ENCODE measurements at regions not wholly inside any gene's neighbourhood (a gene's known extent, or its start where the extent isn't known, plus 50 kb on each side); places are given as distances from the start of the nearest gene placed in this dataset.

DNA sequence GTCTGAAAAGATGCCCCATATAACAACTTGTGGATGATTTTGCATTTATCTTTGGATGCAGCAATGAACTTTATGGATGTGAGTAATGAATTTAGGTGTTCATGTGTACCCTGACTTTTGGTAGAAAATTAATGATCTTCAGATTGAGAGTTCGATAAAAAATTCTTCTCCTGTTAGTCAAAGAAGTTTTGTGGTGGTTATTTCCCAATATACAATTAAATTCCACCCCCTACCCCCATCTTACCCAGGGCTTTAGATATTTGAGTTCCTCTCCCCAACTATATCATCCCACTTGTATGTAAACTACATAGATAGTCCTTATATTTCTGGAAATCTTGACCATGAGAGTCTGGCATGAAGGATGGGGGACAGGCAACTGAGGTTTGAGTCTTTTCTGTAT is 126.1 kb upstream of the ALDH1A3 start:
- H3K27ac Mint-ChIP-seq = no peak overlapping the region

GRCh38 chr15:100757661-100758060 is 122.0 kb upstream of the ALDH1A3 start:
- DNase-seq (ENCODE audit: low spot score in 2 of 2) = no peak
- no peaks in the 10 kb centered on the region for H3K36me3 Mint-ChIP-seq

More for the DNA sequence above, 126.1 kb upstream of the ALDH1A3 start:
- ATAC-seq (no peak), DNase-seq (ENCODE audit: low spot score in 2 of 2) (no peak)
- Mint-ChIP-seq H3K9me3 (peaks cover under 1 to 6% of the 10 kb centered on the region in 2 donors), H3K36me3 (peaks cover 0 to 8% of the 10 kb centered on the region in 2 donors)

DNA sequence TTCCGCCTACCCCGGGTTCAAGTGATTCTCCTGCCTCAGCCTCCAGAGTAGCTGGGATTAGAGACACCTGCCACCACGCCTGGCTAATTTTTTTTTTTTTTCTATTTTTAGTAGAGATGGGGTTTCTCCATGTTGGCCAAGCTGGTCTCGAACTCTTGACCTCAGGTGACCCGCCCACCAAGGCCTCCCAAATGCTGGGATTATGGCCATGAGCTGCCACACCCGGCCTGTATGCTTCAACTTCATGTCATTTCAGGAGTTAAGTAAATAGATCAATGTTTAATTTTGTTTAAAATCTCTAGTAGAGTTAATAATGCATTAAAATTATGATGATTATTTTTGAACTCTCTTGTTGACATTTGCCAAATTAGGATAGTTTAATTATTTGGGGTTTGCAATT is 121.1 kb upstream of the ALDH1A3 start:
- Mint-ChIP-seq H3K36me3 (no peaks in the 10 kb centered on the region), H3K27ac (no peak overlapping the region), H3K9me3 (no peaks in the 10 kb centered on the region)
- no peak for ATAC-seq
- no peak for DNase-seq (ENCODE audit: low spot score in 2 of 2)

More at GRCh38 chr15:100757661-100758060, 122.0 kb upstream of the ALDH1A3 start:
- Mint-ChIP-seq H3K9me3 (no peaks in the 10 kb centered on the region), H3K27ac (no peak overlapping the region)
- no peak for ATAC-seq

GRCh38 chr15:100759106-100759505 is 120.5 kb upstream of the ALDH1A3 start:
- H3K27ac Mint-ChIP-seq = no peak overlapping the region
- no peak for ATAC-seq
- no peaks in the 10 kb centered on the region for H3K36me3 Mint-ChIP-seq
- DNase-seq (ENCODE audit: low spot score in 2 of 2) = no peak
- no peaks in the 10 kb centered on the region for H3K9me3 Mint-ChIP-seq

DNA sequence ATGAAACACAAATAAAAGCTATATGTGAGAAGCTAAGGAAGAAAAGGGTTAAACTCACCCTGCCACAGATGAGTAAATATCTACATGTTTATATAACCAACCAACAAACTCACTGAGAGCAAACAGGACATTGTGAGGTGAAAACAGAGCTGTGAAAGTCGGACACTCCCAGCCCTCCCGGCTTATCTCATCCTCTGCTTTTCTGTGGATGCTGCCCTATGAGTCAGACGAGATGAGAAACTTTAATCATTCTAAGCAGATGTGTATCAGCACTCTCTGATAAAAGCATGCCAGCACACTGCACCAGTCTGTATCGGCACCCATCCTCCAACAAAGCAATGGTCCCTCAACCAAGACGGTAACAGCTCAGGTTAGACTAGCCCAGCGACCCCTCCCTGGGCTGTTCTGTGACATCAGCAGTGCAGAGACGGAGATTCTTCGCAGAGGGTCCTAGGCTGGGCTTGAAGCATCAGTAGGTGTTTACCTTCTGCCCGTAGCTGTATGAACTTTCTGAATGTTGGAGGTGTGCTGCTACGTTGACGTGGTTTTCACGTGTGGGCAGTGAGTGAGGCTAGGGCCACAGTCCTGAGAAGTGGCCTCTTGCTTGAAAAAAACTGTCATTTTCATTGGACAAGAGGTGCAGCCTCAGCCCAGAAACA is 119.8 kb upstream of the ALDH1A3 start:
- H3K36me3 Mint-ChIP-seq = no peaks in the 10 kb centered on the region
- no peak overlapping the region for H3K27ac Mint-ChIP-seq
- DNase-seq (ENCODE audit: low spot score in 2 of 2) = no peak
- peak; percentile 61 to 70 for ATAC-seq
- H3K9me3 Mint-ChIP-seq = no peaks in the 10 kb centered on the region

- Mint-ChIP-seq H3K9me3 (no peaks in the 10 kb centered on the region), H3K27ac (no peak overlapping the region), H3K36me3 (no peaks in the 10 kb centered on the region)
- ATAC-seq (no peak), DNase-seq (ENCODE audit: low spot score in 2 of 2) (no peak)
These were observed 119.2 kb upstream of the ALDH1A3 start for GRCh38 chr15:100760357-100760903.

GRCh38 chr15:100761290-100761935 is 118.2 kb upstream of the ALDH1A3 start:
- no peak for ATAC-seq
- Mint-ChIP-seq H3K36me3 (no peaks in the 10 kb centered on the region), H3K27ac (no peak overlapping the region), H3K9me3 (no peaks in the 10 kb centered on the region)
- no peak for DNase-seq (ENCODE audit: low spot score in 2 of 2)

DNA sequence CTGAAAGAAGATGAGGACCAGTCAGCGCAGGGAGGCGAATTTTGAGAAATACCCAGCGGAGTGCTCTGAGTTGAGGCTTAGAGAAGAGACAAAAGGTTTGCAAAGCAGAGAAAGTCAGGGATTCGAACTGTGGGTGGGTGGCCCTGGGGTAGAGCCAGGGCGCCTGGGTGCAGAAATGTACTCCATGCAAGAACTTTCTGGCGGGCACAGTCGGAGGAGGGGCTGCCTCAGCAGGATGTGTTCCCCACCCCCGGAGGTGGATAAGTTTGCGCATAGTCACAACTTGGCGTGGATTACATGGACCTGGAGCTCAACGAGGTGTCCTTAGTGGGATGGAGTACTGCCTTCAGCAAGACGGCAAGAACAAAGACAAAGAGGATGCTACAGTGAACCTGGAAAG is 117.3 kb upstream of the ALDH1A3 start:
- Mint-ChIP-seq H3K36me3 (no peaks in the 10 kb centered on the region), H3K27ac (no peak overlapping the region)

GRCh38 chr15:100762913-100763834 is 116.5 kb upstream of the ALDH1A3 start:
- Mint-ChIP-seq H3K36me3 (no peaks in the 10 kb centered on the region), H3K27ac (no peak overlapping the region), H3K9me3 (no peaks in the 10 kb centered on the region)
- ATAC-seq (no peak), DNase-seq (ENCODE audit: low spot score in 2 of 2) (no peak)

More for the DNA sequence above, 117.3 kb upstream of the ALDH1A3 start:
- no peak for ATAC-seq
- H3K9me3 Mint-ChIP-seq = no peaks in the 10 kb centered on the region
- no peak for DNase-seq (ENCODE audit: low spot score in 2 of 2)

DNA sequence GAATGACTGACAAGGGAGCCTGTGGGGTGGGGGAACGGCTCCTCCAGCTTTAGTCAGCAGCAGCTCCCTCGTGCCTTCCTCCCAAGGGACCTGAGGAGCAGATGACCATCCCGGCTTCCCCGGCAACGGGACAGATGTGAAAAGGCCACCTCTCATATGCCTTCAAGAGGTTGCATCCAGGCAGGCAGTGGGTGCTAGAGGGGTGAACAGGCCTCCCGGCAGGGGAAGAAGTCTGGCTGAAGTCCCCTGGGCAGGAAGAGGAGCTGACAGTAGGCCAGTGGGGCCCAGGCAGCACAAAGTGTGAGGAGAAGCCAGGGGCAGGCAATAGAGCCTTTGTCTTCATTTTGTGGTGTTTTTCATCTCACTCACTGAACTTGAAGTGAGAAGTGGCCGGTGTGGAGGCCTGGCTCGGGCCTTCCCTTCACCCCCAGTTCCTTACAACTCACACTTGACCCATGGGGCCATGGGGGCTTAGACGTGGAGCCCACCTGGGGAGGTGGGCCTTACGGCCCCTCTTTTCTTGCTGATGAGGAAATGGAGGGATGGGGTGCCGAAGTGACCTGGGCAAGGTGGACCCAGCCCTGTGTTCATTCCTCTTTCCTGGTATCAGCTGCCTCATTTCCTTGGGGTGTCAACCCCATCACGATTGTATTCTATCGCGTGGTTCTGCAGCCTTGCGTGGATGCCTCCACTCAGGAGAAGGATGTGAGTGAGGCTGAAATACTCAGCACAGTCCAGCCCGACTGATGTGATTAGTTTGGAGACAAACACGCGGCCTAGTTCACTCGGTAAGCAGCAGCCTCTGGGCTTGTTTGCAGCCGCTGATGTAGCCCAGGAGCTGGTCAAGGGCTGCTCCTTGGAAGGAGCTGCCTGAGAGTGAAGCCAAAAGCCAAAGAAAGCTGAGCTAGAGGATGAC is 115.5 kb upstream of the ALDH1A3 start:
- no peak for DNase-seq (ENCODE audit: low spot score in 2 of 2)
- H3K9me3 Mint-ChIP-seq = no peaks in the 10 kb centered on the region
- H3K27ac Mint-ChIP-seq = no peak overlapping the region
- no peak for ATAC-seq
- no peaks in the 10 kb centered on the region for H3K36me3 Mint-ChIP-seq

GRCh38 chr15:100764778-100765466 is 114.7 kb upstream of the ALDH1A3 start:
- Mint-ChIP-seq H3K9me3 (no peaks in the 10 kb centered on the region), H3K27ac (peak overlapping the region in 1 of 2 donors; percentile 15), H3K36me3 (no peaks in the 10 kb centered on the region)
- ATAC-seq (no peak), DNase-seq (ENCODE audit: low spot score in 2 of 2) (no peak)

DNA sequence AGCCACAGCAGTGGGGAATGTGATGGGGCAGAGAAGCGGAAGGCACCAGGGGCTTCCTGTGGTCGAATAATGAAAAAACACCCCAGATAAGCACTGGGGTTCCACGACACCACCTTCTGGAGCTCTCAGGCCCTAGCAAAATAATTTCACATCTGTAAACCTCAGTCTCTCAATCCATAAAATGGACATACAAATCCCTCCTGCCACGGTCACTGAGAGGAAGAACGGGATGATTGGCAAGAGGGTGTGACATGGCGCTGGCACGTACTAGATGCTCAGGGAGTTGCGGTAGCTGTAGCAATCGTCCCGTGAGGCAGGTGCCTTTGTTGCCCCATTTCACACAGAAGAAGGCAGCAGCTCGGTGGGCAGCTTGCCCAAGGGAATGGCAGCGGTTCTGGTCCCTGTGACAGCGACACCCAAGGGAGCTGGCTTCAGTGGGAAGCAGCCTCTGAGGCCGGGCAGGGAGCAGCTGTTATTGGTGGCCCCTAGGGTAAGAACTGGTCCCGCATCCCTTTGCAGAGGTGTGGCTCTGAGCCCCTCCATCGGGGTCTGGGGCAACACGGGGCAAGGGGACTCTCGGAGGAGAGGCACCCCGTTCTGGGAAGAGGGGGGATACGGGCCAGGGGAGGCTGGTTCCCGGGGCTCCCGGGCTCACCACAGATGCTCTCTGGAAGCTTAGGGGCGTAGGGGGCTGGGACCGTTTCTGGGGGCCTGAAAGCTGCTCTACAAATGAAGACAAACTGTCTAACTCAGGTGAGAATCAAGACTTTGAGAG is 114.0 kb upstream of the ALDH1A3 start:
- H3K36me3 Mint-ChIP-seq = no peaks in the 10 kb centered on the region
- DNase-seq (ENCODE audit: low spot score in 2 of 2) = no peak
- no peak for ATAC-seq

DNA sequence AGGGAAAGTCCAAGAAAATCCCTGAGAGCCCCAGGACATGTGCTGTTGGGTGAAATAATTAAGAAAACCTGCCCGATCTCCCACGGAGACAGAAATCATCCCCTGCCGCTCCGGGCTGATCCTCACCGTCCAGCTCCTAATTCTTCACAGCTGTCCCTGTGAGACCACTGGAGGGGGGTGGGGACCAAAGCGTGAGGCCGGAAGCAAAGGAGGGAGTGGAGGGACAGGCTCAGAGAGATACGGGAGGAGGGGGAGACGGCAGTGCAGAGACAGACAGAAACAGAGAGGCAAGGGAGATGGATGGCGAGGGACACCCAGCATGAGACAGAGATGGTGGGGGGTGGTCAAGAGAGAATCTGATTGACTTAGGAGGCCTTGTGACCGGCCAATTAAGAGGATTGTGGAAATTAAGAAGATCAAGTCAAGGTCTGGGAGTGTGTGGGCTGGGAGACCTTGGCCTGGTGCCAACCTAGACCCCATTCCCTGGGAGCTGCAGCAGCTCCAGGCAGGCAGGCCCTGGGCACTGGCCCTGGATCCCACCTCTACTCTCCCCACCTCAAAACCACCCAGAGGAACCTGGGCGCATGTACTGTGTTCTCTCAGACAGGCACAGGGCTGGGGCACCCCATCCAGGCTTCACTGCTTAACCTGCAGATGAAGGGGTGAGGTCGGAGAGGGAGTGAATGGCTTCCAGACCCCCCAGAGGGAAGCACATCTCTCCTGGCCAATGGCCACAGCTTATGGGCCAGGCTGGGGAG is 113.2 kb upstream of the ALDH1A3 start:
- ATAC-seq = no peak
- Mint-ChIP-seq H3K36me3 (no peaks in the 10 kb centered on the region), H3K9me3 (no peaks in the 10 kb centered on the region), H3K27ac (no peak overlapping the region)
- DNase-seq (ENCODE audit: low spot score in 2 of 2) = no peak

More for the DNA sequence above, 114.0 kb upstream of the ALDH1A3 start:
- Mint-ChIP-seq H3K9me3 (no peaks in the 10 kb centered on the region), H3K27ac (no peak overlapping the region)

- no peak overlapping the region for H3K27ac Mint-ChIP-seq
- H3K36me3 Mint-ChIP-seq = no peaks in the 10 kb centered on the region
- DNase-seq (ENCODE audit: low spot score in 2 of 2) = no peak
- no peak for ATAC-seq
- H3K9me3 Mint-ChIP-seq = no peaks in the 10 kb centered on the region
These were observed 112.4 kb upstream of the ALDH1A3 start for GRCh38 chr15:100767001-100767825.

Measured in activated naive CD4-positive, alpha-beta T cell treated with anti-CD3 and anti-CD28 coated beads, Interleukin-2, amount 50 U/mL, for 72 hours (primary cell).